Gastroesophageal sphincter (tissue), 3 donors: ENCODE measurements at regions not wholly inside any gene's neighbourhood (a gene's known extent, or its start where the extent isn't known, plus 50 kb on each side); places are given as distances from the start of the nearest gene placed in this dataset.

Experiments
- CTCF ChIP-seq, 4 experiments: fragments of 200-600 bp in 2 of 4; fragments of 450-650 bp in 2 of 4; sonication (generic) in 1 of 4; IDR thresholded peaks; one replicate each; pipeline ENCODE4 v1.5.1; 2017 to 2019; ENCODE audit warnings: antibody characterized with exemption in 4 of 4, mild to moderate bottlenecking in 2 of 4, moderate library complexity in 2 of 4
- EP300 ChIP-seq: sonication (generic); formaldehyde crosslinking; IDR thresholded peaks from one replicate; pipeline ENCODE4 v1.6.1; 2017; ENCODE audit warnings: antibody characterized with exemption, mild to moderate bottlenecking
- POLR2A ChIP-seq, 2 donors: fragments of 450-650 bp; IDR thresholded peaks; one replicate each; pipeline ENCODE4 v1.6.1; 2017; ENCODE audit warnings: antibody characterized with exemption in 2 of 2, mild to moderate bottlenecking in 2 of 2, moderate library complexity in 1 of 2
- POLR2AphosphoS5 ChIP-seq: sonication (generic); formaldehyde crosslinking; IDR thresholded peaks from one replicate; pipeline ENCODE4 v1.6.1; 2017; ENCODE audit warnings: antibody characterized with exemption

- TF ChIP-seq CTCF (IDR thresholded peaks at IDR 0.05) (no peak), POLR2A (IDR thresholded peaks at IDR 0.05) (no peak), EP300 (no peak), POLR2AphosphoS5 (no peak)
Observed at GRCh38 chrX:2552621-2553201, 51.9 kb upstream of the DHRSX start.
